GM12878 (cell line): ENCODE measurements at regions not wholly inside any gene's neighbourhood (a gene's known extent, or its start where the extent isn't known, plus 50 kb on each side); places are given as distances from the start of the nearest gene placed in this dataset.

ENCODE experiments used
- ATF7 ChIP-seq: fragments of 450-650 bp; IDR thresholded peaks from 2 replicates; pipeline ENCODE4 v1.6.1; 2016; ENCODE audit warnings: low read depth, mild to moderate bottlenecking
- CTCF ChIP-seq, 3 experiments: IDR thresholded peaks in 2 of 3; conservative IDR thresholded peaks in 1 of 3; 2 replicates each; pipeline ENCODE4 v1.5.1; 2011; ENCODE audit warnings: low read depth in 3 of 3, low read length in 3 of 3, mild to moderate bottlenecking in 3 of 3, control low read depth in 2 of 3, moderate library complexity in 2 of 3, inconsistent platforms in 1 of 3, mixed read lengths in 1 of 3; ENCODE audit not compliant: control insufficient read depth in 2 of 3, insufficient read depth in 1 of 3; ENCODE audit errors: extremely low read depth in 1 of 3
- EED ChIP-seq: sonication (generic); IDR thresholded peaks from 2 replicates; pipeline ENCODE4 v1.6.1; 2016; ENCODE audit warnings: antibody characterized with exemption, low read depth
- EP300 ChIP-seq, 2 experiments: fragments of 150-350 bp in 1 of 2; IDR thresholded peaks; 2 replicates each; pipeline ENCODE4 v1.6.1; 2011 to 2012; ENCODE audit warnings: low read depth in 2 of 2, low read length in 2 of 2, borderline replicate concordance in 1 of 2, improper control_type of control experiment in 1 of 2, inconsistent platforms in 1 of 2; ENCODE audit not compliant: control insufficient read depth in 1 of 2
- PKNOX1 ChIP-seq: fragments of 450-650 bp; IDR thresholded peaks from 2 replicates; pipeline ENCODE4 v1.6.1; 2016; ENCODE audit warnings: mild to moderate bottlenecking
- POLR2A ChIP-seq: IDR thresholded peaks from 2 replicates; pipeline ENCODE4 v1.6.1; 2011; ENCODE audit warnings: low read depth, mild to moderate bottlenecking, low read length
- RAD21 ChIP-seq: IDR thresholded peaks from 2 replicates; pipeline ENCODE4 v1.6.1; 2011; ENCODE audit warnings: mild to moderate bottlenecking, low read depth, low read length, moderate library complexity; ENCODE audit not compliant: insufficient read depth
- ZZZ3 ChIP-seq: IDR thresholded peaks from 2 replicates; pipeline ENCODE4 v1.6.1; 2011; ENCODE audit warnings: low read depth; ENCODE audit not compliant: control insufficient read depth, insufficient read length

GRCh38 chr20:52075400-52075799 lies 116.2 kb downstream of the ZFP64 start:
- TF ChIP-seq PKNOX1: no peak
- no peak for TF ChIP-seq POLR2A
- TF ChIP-seq CTCF (IDR thresholded peaks at IDR 0.05 in 2 of 3, conservative IDR thresholded peaks at IDR 0.05 in 1 of 3; ENCODE audit: control insufficient read depth in 2 of 3, extremely low read depth in 1 of 3, insufficient read depth in 1 of 3, low read depth in 3 of 3, low read length in 3 of 3): no peak
- TF ChIP-seq EP300 (IDR thresholded peaks at IDR 0.05; ENCODE audit: borderline replicate concordance in 1 of 2, control insufficient read depth in 1 of 2, low read depth in 2 of 2, low read length in 2 of 2): no peak
- no peak for TF ChIP-seq ATF7
- TF ChIP-seq EED: no peak
- no peak for TF ChIP-seq ZZZ3
- no peak for TF ChIP-seq RAD21
